Neural crest cell (in vitro differentiated cells): ENCODE measurements at regions not wholly inside any gene's neighbourhood (a gene's known extent, or its start where the extent isn't known, plus 50 kb on each side); places are given as distances from the start of the nearest gene placed in this dataset.

ENCODE experiments used
- DNase-seq: peaks from one replicate; pipeline ENCODE4 v3.0.0; 2021; ENCODE audit warnings: low read depth, mixed read lengths, low spot score
- H3K27ac Mint-ChIP-seq: one replicate; pipeline ENCODE4 v1.8.0; 2021; ENCODE audit warnings: mild to moderate bottlenecking, mixed read lengths; ENCODE audit not compliant: unreplicated experiment
- H3K27me3 Mint-ChIP-seq: 2 replicates; pipeline ENCODE4 v1.8.0; 2021; ENCODE audit warnings: low read depth, mild to moderate bottlenecking, mixed read lengths
- H3K36me3 Mint-ChIP-seq: 2 replicates; pipeline ENCODE4 v1.8.0; 2021; ENCODE audit warnings: low read depth, mild to moderate bottlenecking, mixed read lengths
- H3K4me1 Mint-ChIP-seq: 2 replicates; pipeline ENCODE4 v1.8.0; 2021; ENCODE audit warnings: mixed read lengths
- H3K4me3 Mint-ChIP-seq: one replicate; pipeline ENCODE4 v1.8.0; 2021; ENCODE audit warnings: mild to moderate bottlenecking, mixed read lengths
- H3K9me3 Mint-ChIP-seq: 2 replicates; pipeline ENCODE4 v1.8.0; 2021; ENCODE audit warnings: mixed read lengths
- TF ChIP-seq, protein P1 (sequence below): fragments of 200-600 bp; sonication (generic); conservative IDR thresholded peaks from 2 replicates; pipeline ENCODE4 v1.5.0; 2021; ENCODE audit warnings: antibody characterized with exemption, mild to moderate bottlenecking

DNA sequence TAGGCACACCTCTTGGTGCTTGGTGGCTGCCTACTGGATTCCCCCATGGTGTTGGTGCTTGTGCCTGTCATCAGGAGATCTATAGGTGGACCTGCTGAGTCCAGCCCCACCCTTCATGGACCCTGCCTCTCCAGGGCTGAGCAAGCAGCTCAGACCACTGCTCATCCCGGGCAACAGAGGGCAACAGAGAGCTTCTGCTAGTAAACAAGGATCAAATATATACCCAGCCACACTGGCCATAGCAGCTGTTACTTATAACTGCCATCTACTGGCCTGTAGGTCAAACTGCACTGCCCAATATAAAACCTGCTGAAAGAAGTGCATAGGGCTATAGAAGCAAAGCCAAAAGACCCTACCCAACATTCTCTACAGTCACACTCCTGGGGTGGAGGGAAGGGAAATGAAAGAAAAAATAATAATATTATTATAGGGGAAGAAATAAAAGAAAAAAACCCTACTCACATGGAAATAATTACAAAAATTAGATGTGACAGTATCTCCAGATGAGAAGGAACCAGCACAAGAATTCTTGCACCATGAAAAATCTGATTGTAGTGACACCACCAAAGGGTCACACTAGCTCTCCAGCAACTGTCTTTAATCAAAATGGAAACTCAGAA lies 54.9 kb upstream of the ZNF800 start:
- DNase-seq, result no peak
- Mint-ChIP-seq H3K9me3 (peaks cover 15% of the 10 kb centered on the region), H3K4me3 (no peak overlapping the region), H3K36me3 (peaks cover 2% of the 10 kb centered on the region), H3K4me1 (no peaks in the 10 kb centered on the region), H3K27me3 (peaks cover 45% of the 10 kb centered on the region), H3K27ac (no peak overlapping the region)
- TF ChIP-seq, protein P1, sequence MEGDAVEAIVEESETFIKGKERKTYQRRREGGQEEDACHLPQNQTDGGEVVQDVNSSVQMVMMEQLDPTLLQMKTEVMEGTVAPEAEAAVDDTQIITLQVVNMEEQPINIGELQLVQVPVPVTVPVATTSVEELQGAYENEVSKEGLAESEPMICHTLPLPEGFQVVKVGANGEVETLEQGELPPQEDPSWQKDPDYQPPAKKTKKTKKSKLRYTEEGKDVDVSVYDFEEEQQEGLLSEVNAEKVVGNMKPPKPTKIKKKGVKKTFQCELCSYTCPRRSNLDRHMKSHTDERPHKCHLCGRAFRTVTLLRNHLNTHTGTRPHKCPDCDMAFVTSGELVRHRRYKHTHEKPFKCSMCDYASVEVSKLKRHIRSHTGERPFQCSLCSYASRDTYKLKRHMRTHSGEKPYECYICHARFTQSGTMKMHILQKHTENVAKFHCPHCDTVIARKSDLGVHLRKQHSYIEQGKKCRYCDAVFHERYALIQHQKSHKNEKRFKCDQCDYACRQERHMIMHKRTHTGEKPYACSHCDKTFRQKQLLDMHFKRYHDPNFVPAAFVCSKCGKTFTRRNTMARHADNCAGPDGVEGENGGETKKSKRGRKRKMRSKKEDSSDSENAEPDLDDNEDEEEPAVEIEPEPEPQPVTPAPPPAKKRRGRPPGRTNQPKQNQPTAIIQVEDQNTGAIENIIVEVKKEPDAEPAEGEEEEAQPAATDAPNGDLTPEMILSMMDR, result peak; percentile 51

DNA sequence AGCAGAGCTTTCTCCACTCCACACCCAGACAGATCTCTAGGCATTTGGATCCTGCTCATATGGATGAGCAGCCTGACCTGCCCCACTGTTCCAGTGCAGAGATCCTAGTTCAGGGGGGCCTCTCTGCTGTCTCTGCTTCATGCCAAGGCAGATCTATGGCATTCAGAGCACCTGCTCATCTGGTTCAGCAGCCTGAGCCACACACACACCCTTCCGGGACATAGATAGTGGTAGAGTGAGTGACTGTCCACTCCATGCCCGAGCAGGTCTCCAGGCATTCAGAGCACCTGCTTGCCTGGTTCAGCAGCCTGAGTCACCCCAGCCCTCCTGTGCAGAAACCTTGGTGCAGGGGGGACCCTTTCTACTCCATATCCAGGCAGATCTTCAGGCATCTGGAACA lies 54.3 kb upstream of the ZNF800 start:
- peaks cover 17% of the 10 kb centered on the region for H3K9me3 Mint-ChIP-seq
- TF ChIP-seq, protein P1, result no peak
- no peaks in the 10 kb centered on the region for H3K4me1 Mint-ChIP-seq
- peaks cover 2% of the 10 kb centered on the region for H3K36me3 Mint-ChIP-seq
- H3K4me3 Mint-ChIP-seq, result no peak overlapping the region
- peaks cover 46% of the 10 kb centered on the region for H3K27me3 Mint-ChIP-seq
- DNase-seq, result no peak
- no peak overlapping the region for H3K27ac Mint-ChIP-seq
